ENCODE measurements at regions not wholly inside any gene's neighbourhood (a gene's known extent, or its start where the extent isn't known, plus 50 kb on each side); places are given as distances from the start of the nearest gene placed in this dataset.

DNA sequence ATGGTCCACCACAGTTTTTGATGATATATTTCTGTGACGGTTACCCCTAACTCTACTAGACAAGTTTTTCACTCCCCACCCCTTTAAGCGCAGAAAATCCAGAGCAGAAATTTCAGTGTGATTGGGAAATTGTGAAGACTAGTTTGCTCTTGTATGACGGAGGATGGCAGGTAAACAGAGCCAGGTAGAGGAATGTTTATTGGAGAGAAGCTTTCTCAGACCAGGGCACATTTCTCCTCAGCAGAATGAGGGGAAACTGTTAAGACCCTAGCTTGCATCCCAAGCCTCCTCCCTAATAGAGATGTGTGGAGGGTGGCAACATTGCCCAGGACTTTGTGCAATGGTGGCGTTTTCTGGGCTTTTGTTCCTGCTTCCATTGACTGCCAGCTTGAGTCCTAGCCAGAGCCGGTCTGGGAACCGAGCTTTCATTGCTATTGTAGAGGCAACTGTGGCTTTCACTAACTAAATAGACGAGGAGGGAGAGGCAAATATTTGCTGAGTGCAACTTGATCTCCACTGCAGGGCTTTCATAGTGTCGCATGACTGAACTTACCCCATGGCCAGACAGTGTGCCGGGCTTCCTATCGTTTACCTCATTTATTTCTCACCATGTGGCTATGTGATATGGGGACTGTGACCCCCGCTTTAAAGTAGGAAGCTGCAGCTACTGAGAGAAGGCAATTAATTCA lies 159.6 kb upstream of the MPHOSPH6 start:
- no peaks in the 10 kb centered on the region for H3K9me3 Mint-ChIP-seq
- no peaks in the 10 kb centered on the region for H3K36me3 Mint-ChIP-seq (ENCODE audit: low read depth)
- H3K4me3 Mint-ChIP-seq, result no peak overlapping the region
- peaks cover 1% of the 10 kb centered on the region for H3K27me3 Mint-ChIP-seq (ENCODE audit: insufficient read depth)
- H3K27ac Mint-ChIP-seq, result no peak overlapping the region
- DNase-seq (ENCODE audit: low spot score), result no peak
- intact Hi-C loops (cut with micrococcal nuclease), result no loop called here
- no peaks in the 10 kb centered on the region for H3K4me1 Mint-ChIP-seq (ENCODE audit: low read depth)

DNA sequence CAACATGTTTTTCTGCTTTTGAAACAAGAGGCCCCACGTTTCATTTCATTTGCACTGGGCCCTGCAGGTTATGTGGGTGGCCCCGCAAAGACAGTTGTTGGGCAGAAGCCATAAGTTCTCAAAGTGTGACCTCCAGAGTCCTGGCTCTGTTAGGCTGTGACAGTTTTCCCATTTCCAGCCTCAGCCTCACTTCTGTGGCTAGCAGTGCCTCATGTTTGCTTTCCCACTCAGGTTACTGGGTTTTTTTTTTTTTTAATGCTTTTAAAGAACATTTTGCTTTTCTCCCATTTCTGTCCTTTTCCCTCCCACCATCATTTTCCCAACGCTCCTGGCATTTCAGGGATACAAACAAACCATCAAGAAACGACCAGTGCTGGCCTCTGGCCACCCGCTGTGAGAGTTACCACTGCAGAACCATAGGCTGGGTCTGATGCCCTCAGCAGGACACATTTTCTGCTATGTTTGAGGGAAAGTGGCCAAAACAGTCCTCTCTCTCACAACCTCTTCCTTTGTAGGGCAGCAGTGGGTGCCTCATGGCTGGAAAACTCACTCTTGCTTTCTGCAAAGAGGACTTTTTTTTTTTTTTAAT lies 159.0 kb upstream of the MPHOSPH6 start:
- H3K4me1 Mint-ChIP-seq (ENCODE audit: low read depth), result no peaks in the 10 kb centered on the region
- H3K27ac Mint-ChIP-seq, result no peak overlapping the region
- H3K36me3 Mint-ChIP-seq (ENCODE audit: low read depth), result no peaks in the 10 kb centered on the region
- H3K4me3 Mint-ChIP-seq, result no peak overlapping the region
- no peak for DNase-seq (ENCODE audit: low spot score)
- intact Hi-C loops (cut with micrococcal nuclease), result no loop called here
- peaks cover 1% of the 10 kb centered on the region for H3K27me3 Mint-ChIP-seq (ENCODE audit: insufficient read depth)
- H3K9me3 Mint-ChIP-seq, result peaks cover 5% of the 10 kb centered on the region

DNA sequence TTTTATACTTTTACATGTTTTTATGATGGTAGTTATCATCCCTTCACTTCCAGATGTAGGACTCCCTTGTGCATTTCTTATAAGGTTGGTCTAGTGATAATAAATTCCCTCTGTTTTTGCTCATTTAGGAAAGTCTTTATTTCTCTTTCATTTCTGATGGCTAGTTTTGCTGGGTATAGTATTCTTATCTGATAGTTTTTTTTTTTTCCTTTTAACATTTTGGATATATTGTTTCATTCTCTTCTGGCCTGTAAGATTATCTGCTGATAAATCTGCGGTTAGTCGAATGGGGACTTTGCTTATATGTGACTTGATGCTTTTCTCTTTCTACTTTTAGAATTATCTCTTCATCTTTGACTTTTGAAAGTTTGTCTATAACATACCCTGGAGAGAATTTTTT lies 153.1 kb upstream of the MPHOSPH6 start:
- H3K27me3 Mint-ChIP-seq (ENCODE audit: insufficient read depth), result peaks cover 2% of the 10 kb centered on the region
- no peaks in the 10 kb centered on the region for H3K36me3 Mint-ChIP-seq (ENCODE audit: low read depth)
- DNase-seq (ENCODE audit: low spot score), result no peak
- intact Hi-C loops (cut with micrococcal nuclease), result no loop called here
- H3K4me1 Mint-ChIP-seq (ENCODE audit: low read depth), result no peaks in the 10 kb centered on the region
- no peak overlapping the region for H3K27ac Mint-ChIP-seq
- H3K9me3 Mint-ChIP-seq, result peaks cover 24% of the 10 kb centered on the region
- H3K4me3 Mint-ChIP-seq, result no peak overlapping the region

DNA sequence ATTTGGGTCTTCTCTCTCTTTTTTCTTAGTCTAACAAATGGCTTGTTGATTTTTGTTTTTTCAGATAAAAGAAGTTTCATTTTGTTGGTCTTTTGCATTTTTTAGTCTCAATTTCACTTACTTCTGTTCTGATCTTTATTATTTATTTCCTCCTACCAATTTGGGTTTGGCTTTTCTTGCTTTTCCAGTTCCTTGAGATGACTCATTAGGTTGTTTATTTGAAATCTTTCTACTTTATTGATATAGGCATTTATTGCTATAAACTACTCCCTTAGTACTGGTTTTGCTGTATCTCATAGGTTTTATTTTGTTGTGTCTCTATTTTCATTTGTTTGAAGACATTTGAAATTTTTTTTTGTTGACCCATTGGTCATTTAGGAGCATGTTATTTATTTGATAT lies 152.2 kb upstream of the MPHOSPH6 start:
- Mint-ChIP-seq H3K36me3 (ENCODE audit: low read depth) (no peaks in the 10 kb centered on the region), H3K27ac (no peak overlapping the region), H3K4me1 (ENCODE audit: low read depth) (no peaks in the 10 kb centered on the region), H3K4me3 (no peak overlapping the region), H3K27me3 (ENCODE audit: insufficient read depth) (peaks cover 4% of the 10 kb centered on the region), H3K9me3 (peaks cover 24% of the 10 kb centered on the region)
- no peak for DNase-seq (ENCODE audit: low spot score)
- intact Hi-C loops (cut with micrococcal nuclease), result no loop called here

DNA sequence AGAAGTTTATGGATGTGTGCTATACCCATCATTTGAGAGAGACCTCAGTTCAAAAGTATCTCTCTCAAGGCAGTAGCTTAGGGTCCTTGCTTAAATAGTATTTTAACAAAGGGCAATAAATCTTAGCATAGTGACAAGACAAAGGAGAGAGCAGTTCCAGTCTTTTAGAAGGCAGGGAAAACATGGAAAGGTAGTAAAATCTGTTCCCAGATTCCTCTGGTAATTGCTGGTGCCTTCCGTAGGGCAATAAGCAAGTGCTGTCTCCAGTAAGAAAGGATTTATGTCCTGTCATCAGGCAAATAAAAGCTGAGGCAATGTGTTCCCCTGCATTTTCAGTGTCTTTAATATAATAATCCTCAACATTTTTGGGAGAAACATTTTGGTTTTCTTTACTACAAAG lies 149.0 kb upstream of the MPHOSPH6 start:
- no peak overlapping the region for H3K27ac Mint-ChIP-seq
- peaks cover 4% of the 10 kb centered on the region for H3K27me3 Mint-ChIP-seq (ENCODE audit: insufficient read depth)
- DNase-seq (ENCODE audit: low spot score), result no peak
- no peaks in the 10 kb centered on the region for H3K4me1 Mint-ChIP-seq (ENCODE audit: low read depth)
- intact Hi-C loops (cut with micrococcal nuclease), result no loop called here
- H3K36me3 Mint-ChIP-seq (ENCODE audit: low read depth), result no peaks in the 10 kb centered on the region
- H3K9me3 Mint-ChIP-seq, result peaks cover 20% of the 10 kb centered on the region
- H3K4me3 Mint-ChIP-seq, result no peak overlapping the region

DNA sequence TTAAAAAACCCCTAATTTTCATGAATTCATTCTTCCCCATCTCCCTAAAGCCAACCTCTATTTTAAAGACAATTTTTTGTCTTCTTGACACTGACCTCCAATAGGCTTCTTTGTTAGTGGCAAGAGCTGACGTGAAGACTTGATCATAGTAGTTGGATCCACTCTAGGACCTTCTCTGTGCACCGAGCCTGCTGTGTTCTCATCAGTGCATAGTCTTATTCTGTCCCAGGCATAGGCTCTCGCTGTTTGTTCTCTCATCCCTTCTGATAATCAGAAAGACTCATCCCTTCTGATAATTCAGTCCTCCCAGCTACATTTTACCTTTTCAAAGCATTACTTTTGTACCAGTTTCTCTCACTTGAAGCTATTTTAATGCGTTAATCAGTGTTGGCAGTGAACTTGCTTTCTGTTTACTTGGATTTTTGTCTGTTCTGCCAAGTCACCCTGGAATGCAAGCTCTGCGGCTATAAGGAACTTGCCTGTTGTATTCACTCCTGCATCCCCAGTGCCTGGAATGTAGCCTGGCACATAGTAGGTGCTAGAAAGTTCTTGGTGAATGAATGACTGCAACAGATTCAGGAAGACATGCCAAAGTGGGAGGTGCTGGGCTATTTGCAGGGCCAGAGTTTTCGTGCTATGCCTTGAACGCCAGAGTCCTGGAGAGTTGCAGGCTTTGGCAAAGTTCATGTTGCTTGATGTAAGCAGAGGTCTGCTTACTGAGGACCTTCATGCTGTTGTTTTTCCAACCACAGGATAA lies 147.6 kb upstream of the MPHOSPH6 start:
- Mint-ChIP-seq H3K27me3 (ENCODE audit: insufficient read depth) (peaks cover 4% of the 10 kb centered on the region), H3K36me3 (ENCODE audit: low read depth) (no peaks in the 10 kb centered on the region), H3K9me3 (peaks cover 12% of the 10 kb centered on the region), H3K4me3 (no peak overlapping the region), H3K27ac (no peak overlapping the region), H3K4me1 (ENCODE audit: low read depth) (no peaks in the 10 kb centered on the region)
- DNase-seq (ENCODE audit: low spot score), result no peak
- intact Hi-C loops (cut with micrococcal nuclease), result no loop called here

DNA sequence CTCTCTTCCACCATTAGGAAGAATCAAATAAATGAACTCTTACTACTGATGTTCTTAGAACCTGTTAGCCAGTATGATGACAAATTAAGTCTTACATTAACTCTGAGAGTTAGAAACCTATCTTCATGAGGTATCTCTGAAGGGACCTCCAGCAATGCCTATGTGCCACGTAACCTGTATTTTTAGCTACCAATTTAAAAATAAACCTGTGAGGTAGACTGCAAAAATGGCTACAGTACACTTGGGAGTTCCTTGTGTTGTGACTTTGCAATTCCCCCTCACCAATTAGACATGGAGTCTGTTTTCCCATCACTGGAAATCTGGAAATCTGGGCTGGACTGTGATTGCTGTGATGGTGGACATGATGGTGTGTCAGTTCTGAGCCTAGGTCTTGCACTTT lies 143.7 kb upstream of the MPHOSPH6 start:
- Mint-ChIP-seq H3K27me3 (ENCODE audit: insufficient read depth) (peaks cover 2% of the 10 kb centered on the region), H3K4me3 (no peak overlapping the region), H3K4me1 (ENCODE audit: low read depth) (no peaks in the 10 kb centered on the region)

DNA sequence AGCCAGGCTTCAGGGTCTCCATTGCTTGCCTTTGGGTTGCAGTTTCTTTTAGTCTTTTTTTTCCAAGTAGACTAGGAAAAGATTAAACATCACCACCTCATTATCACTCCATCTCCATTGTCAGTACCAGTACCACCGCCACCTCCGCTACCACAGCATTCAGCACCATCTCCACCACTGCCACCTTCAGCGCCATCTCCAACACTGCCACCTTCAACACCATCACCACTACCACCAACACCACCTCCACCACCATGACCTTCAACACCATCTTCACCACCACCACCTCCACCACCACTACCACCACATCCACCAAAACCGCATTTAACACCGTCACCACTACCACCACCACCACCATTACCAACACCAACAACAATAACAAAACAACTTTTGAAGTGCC lies 141.5 kb upstream of the MPHOSPH6 start:
- DNase-seq (ENCODE audit: low spot score), result no peak
- Mint-ChIP-seq H3K27ac (no peak overlapping the region), H3K9me3 (peaks cover 3% of the 10 kb centered on the region), H3K36me3 (ENCODE audit: low read depth) (no peaks in the 10 kb centered on the region), H3K4me1 (ENCODE audit: low read depth) (no peaks in the 10 kb centered on the region), H3K27me3 (ENCODE audit: insufficient read depth) (no peaks in the 10 kb centered on the region), H3K4me3 (no peak overlapping the region)
- intact Hi-C loops (cut with micrococcal nuclease), result no loop called here

More for the DNA sequence above, 143.7 kb upstream of the MPHOSPH6 start:
- intact Hi-C loops (cut with micrococcal nuclease), result no loop called here
- H3K36me3 Mint-ChIP-seq (ENCODE audit: low read depth), result no peaks in the 10 kb centered on the region
- H3K9me3 Mint-ChIP-seq, result peaks cover 3% of the 10 kb centered on the region
- no peak overlapping the region for H3K27ac Mint-ChIP-seq
- no peak for DNase-seq (ENCODE audit: low spot score)

DNA sequence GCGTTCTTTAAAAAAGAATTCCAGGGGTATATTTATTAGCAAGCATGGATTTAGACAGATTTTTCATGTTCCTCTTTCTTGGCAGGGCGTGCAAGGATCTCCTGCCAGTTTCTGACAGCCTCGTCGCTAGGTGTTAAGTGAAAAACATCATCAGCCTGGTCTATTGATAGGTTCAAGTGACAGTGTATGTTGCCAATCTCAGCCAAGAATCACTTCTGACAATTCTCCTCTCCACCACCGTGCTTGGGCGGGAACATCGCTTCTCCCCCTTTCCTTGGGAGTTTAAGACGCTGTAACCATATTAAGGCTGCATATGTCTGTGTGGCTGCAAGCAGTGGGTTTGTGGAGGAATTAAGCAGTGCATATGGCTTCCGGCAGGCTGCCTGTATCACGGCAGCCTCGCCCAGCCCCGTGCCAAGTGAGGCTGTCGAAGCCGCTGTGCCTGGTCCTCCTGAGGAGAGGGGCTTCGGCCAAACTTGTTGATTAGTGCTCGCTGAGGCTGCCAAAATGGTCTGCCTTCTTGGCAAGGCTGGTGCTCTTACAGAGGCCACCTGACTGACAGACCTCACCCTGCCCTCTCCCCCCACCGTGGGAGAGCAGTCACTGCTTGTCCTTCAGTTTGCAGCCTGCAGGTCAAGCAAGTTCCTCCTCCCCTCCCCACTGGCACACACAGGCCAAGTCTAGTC lies 132.2 kb upstream of the MPHOSPH6 start:
- Mint-ChIP-seq H3K4me3 (no peak overlapping the region), H3K36me3 (ENCODE audit: low read depth) (no peaks in the 10 kb centered on the region), H3K27me3 (ENCODE audit: insufficient read depth) (peaks cover 6% of the 10 kb centered on the region), H3K9me3 (no peaks in the 10 kb centered on the region), H3K27ac (no peak overlapping the region), H3K4me1 (ENCODE audit: low read depth) (no peaks in the 10 kb centered on the region)
- intact Hi-C loops (cut with micrococcal nuclease), result no loop called here
- no peak for DNase-seq (ENCODE audit: low spot score)

DNA sequence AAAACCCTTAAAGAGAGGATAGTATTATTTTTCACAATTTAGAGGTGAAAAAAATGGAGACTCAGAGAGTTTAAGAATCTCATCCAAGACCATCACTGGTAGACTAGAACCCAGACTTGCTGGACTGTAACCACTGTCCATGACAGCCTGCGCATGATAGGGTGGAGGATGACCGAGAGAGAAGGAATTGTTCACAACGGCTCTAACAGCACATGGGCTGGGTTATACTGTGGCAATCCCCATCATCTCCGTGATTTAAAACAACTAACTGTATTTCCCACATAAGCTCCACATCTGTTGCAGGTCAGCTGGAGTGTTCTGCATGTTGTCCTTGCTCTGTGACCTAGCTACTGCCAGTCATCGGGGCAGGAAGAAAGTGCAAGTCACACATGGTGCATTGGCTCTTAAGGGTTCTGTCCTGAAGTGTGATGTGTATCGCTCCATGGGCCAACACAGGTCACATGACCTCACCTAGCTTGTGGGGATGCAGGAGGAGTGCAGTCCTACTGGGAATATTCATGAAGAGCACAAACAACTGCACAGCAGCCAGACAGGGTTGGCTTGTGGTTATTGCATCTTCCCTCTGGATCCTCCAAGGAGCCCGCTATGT lies 131.2 kb upstream of the MPHOSPH6 start:
- Mint-ChIP-seq H3K27me3 (ENCODE audit: insufficient read depth) (peaks cover 6% of the 10 kb centered on the region), H3K27ac (no peak overlapping the region), H3K4me3 (no peak overlapping the region), H3K4me1 (ENCODE audit: low read depth) (no peaks in the 10 kb centered on the region), H3K36me3 (ENCODE audit: low read depth) (no peaks in the 10 kb centered on the region), H3K9me3 (no peaks in the 10 kb centered on the region)
- no peak for DNase-seq (ENCODE audit: low spot score)
- intact Hi-C loops (cut with micrococcal nuclease), result no loop called here

DNA sequence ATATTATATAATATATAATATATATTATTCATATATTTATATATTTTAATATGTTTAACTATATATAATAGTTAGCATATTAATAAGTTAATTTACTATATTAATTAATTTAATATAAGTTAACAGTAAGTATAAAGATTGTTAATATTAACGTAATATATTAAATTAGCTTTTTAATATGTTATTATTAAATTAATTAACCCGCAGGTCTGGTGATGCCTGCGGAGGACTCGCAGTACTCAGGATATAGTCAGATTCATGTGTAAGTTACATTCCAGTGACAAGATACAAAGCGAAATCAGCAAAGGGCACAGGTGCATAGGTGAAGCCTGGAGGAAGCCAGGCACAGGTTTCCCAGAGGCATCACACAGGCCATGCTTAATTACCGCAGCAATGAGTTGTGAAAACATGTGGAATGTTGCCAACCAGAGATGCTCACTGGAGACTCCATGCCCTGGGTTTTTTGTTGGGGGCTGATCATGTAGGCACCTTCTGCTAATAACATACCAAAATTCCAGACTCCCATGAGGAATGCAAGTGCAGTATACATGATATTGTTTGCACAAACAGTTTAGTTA lies 130.4 kb upstream of the MPHOSPH6 start:
- H3K27ac Mint-ChIP-seq, result no peak overlapping the region
- H3K4me3 Mint-ChIP-seq, result no peak overlapping the region
- H3K9me3 Mint-ChIP-seq, result no peaks in the 10 kb centered on the region
- intact Hi-C loops (cut with micrococcal nuclease), result no loop called here
- H3K36me3 Mint-ChIP-seq (ENCODE audit: low read depth), result no peaks in the 10 kb centered on the region
- DNase-seq (ENCODE audit: low spot score), result no peak
- H3K4me1 Mint-ChIP-seq (ENCODE audit: low read depth), result no peaks in the 10 kb centered on the region
- H3K27me3 Mint-ChIP-seq (ENCODE audit: insufficient read depth), result peaks cover 6% of the 10 kb centered on the region

DNA sequence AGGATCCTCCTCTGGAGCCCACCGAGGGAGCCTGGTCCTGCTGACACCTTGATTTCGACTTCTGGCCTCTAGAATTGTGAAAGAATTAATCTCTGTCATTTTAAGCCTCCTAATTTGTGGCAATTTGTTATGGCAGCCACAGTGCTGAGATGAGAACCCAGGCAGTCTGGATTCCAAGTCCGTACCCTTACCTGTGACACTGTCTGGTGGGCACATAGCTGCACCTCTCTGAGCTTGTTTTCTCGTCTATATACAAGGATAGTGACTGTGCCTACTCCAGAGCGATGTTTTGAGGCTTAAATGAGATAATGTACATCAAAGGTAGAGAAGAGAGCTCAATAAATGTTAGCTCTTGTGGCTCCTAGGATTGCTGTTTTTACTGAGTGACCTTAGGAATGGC lies 128.4 kb upstream of the MPHOSPH6 start:
- peaks cover 3% of the 10 kb centered on the region for H3K27me3 Mint-ChIP-seq (ENCODE audit: insufficient read depth)
- intact Hi-C loops (cut with micrococcal nuclease), result no loop called here
- H3K4me3 Mint-ChIP-seq, result no peak overlapping the region
- no peaks in the 10 kb centered on the region for H3K36me3 Mint-ChIP-seq (ENCODE audit: low read depth)
- no peak overlapping the region for H3K27ac Mint-ChIP-seq
- no peaks in the 10 kb centered on the region for H3K4me1 Mint-ChIP-seq (ENCODE audit: low read depth)
- no peak for DNase-seq (ENCODE audit: low spot score)
- no peaks in the 10 kb centered on the region for H3K9me3 Mint-ChIP-seq

Data from activated T-helper 1 cell treated with anti-CD3 and anti-CD28 coated beads, Interleukin-12 subunit alpha, Interleukin-12 subunit beta, Interleukin-2, Interleukin-4 antibody, amounts not matched to agents 30 ng/mL and 10 ng/mL and 1 ng/mL, durations not matched to agents 14 hours and 24 hours and 36 hours (primary cell).